ENCODE measurements at regions not wholly inside any gene's neighbourhood (a gene's known extent, or its start where the extent isn't known, plus 50 kb on each side); places are given as distances from the start of the nearest gene placed in this dataset.

DNA sequence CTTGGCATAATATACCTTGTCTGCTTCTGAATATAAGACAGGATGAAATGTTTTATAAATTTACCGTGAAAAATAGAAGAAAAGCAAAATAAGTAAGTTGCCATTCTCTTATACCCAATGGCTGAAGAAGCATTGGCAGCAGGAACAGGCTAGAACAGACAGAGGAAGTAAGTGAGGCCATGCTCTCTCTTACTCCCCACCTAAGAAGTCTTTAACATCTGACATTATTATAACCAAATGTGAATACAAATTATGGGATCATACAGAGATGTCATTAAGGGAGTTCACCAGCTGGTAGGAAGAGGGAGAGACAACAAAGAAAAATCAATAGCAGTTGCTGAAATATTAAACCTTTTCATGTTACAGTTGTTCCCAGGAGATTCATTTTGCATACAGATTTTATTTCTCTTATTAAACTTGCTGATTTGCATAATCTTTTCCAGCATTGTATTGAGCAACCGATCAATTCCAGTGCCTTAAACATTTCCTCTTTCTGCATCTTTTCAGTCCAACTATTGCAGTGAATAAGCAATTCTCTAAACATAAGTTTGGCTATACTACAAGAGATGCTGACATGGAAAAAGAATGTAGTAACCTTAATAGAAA lies 270.6 kb downstream of the SLC6A15 start:
- POLR2A ChIA-PET: no interaction called here
- Histone ChIP-seq H3K9me3 (ENCODE audit: control insufficient read depth, insufficient read depth, low read length) (no peaks in the 10 kb centered on the region), H3K27ac (ENCODE audit: low read depth, low read length) (no peak overlapping the region), H3K4me3 (ENCODE audit: low read depth, low read length) (no peak overlapping the region), H3K27me3 (ENCODE audit: control insufficient read depth, insufficient read depth, low read length) (no peaks in the 10 kb centered on the region)
- CTCF ChIA-PET: no interaction called here
- no peak for DNase-seq (ENCODE audit: low read depth, low spot score)
- no peak for TF ChIP-seq CTCF (IDR thresholded peaks at IDR 0.05; ENCODE audit: low read depth, low read length)

DNA sequence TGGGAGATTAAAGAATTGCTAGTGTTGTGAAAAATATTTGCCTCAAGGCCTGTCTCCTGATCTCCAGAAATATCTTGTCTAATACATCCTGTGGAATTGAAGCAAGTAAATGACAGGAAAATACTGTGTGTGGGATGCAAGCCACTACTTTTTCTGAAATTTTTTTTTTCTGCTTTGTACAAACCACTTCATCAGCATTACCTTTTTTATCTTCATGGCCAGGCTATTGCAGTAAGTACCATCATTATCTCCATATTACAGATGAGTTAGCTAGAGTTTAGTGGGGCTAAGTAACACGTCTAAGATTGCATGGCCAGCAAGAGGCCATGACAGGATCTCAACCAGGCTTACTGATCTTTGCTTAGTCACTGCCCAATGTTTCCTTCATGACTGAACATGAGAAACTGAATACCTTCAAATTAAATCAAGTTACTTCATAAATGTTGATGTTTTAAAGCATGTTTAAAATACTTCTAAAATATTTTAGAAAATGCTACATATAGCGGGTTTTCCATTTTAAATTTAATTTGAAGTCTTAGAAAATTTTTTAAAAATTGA lies 273.7 kb downstream of the SLC6A15 start:
- no peak for DNase-seq (ENCODE audit: low read depth, low spot score)
- no peak overlapping the region for H3K4me3 ChIP-seq (ENCODE audit: low read depth, low read length)
- no peaks in the 10 kb centered on the region for H3K9me3 ChIP-seq (ENCODE audit: control insufficient read depth, insufficient read depth, low read length)
- no peaks in the 10 kb centered on the region for H3K27me3 ChIP-seq (ENCODE audit: control insufficient read depth, insufficient read depth, low read length)
- no peak for TF ChIP-seq CTCF (IDR thresholded peaks at IDR 0.05; ENCODE audit: low read depth, low read length)
- POLR2A ChIA-PET: no interaction called here
- CTCF ChIA-PET: no interaction called here
- no peak overlapping the region for H3K27ac ChIP-seq (ENCODE audit: low read depth, low read length)

GRCh38 chr12:84637926-84638325 lies 274.7 kb downstream of the SLC6A15 start:
- ChIA-PET CTCF (interaction anchor here (0.8 to 0.9 kb wide), 2 partner anchors 19 to 393 kb away, joined by 3 read pairs; no protein-coding TSS in a partner anchor), POLR2A (no interaction called here)
- DNase-seq (ENCODE audit: low read depth, low spot score): no peak
- Histone ChIP-seq H3K27me3 (ENCODE audit: control insufficient read depth, insufficient read depth, low read length) (no peaks in the 10 kb centered on the region), H3K27ac (ENCODE audit: low read depth, low read length) (no peak overlapping the region), H3K4me3 (ENCODE audit: low read depth, low read length) (no peak overlapping the region), H3K9me3 (ENCODE audit: control insufficient read depth, insufficient read depth, low read length) (no peaks in the 10 kb centered on the region)
- no peak for TF ChIP-seq CTCF (IDR thresholded peaks at IDR 0.05; ENCODE audit: low read depth, low read length)

- no peak overlapping the region for H3K27ac ChIP-seq (ENCODE audit: low read depth, low read length)
- H3K4me3 ChIP-seq (ENCODE audit: low read depth, low read length): no peak overlapping the region
- ChIA-PET CTCF (no interaction called here), POLR2A (no interaction called here)
- no peak for DNase-seq (ENCODE audit: low read depth, low spot score)
- H3K27me3 ChIP-seq (ENCODE audit: control insufficient read depth, insufficient read depth, low read length): no peaks in the 10 kb centered on the region
- no peak for TF ChIP-seq CTCF (IDR thresholded peaks at IDR 0.05; ENCODE audit: low read depth, low read length)
- no peaks in the 10 kb centered on the region for H3K9me3 ChIP-seq (ENCODE audit: control insufficient read depth, insufficient read depth, low read length)
Observed at GRCh38 chr12:84636801-84637290, 275.8 kb downstream of the SLC6A15 start.

DNA sequence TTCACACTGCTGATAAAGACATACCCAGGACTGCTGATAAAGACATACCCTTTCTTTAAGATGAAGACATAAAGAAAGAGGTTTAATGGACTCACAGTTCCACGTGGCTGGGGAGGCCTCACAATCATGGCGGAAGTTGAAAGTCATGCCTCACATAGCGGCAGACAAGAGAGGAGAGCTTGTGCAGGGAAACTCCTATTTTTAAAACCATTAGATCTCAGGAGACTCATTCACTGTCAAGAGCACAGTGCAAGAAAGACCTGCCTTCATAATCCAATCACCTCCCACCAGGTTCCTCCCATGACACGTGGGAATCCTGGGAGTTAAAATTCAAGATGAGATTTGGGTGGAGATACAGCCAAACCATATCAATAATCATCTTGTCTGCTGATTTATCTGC lies 278.1 kb downstream of the SLC6A15 start:
- ChIA-PET CTCF (no interaction called here), POLR2A (interaction anchor here (0.6 kb wide), 1 partner anchor 178 kb away, joined by 9 read pairs; no protein-coding TSS in a partner anchor)
- Histone ChIP-seq H3K27me3 (ENCODE audit: control insufficient read depth, insufficient read depth, low read length) (no peaks in the 10 kb centered on the region), H3K4me3 (ENCODE audit: low read depth, low read length) (no peak overlapping the region), H3K9me3 (ENCODE audit: control insufficient read depth, insufficient read depth, low read length) (no peaks in the 10 kb centered on the region), H3K27ac (ENCODE audit: low read depth, low read length) (no peak overlapping the region)
- TF ChIP-seq CTCF (IDR thresholded peaks at IDR 0.05; ENCODE audit: low read depth, low read length): no peak
- DNase-seq (ENCODE audit: low read depth, low spot score): no peak

Measured in AG04450 (cell line).